HG02763 (cell line): ENCODE measurements at regions not wholly inside any gene's neighbourhood (a gene's known extent, or its start where the extent isn't known, plus 50 kb on each side); places are given as distances from the start of the nearest gene placed in this dataset.

Source experiments
- ATAC-seq: cut with Tn5 transposase; IDR thresholded peaks from one replicate; pipeline ENCODE4 v1.9.1; 2021; ENCODE audit warnings: mild to moderate bottlenecking, moderate library complexity; ENCODE audit not compliant: unreplicated experiment

DNA sequence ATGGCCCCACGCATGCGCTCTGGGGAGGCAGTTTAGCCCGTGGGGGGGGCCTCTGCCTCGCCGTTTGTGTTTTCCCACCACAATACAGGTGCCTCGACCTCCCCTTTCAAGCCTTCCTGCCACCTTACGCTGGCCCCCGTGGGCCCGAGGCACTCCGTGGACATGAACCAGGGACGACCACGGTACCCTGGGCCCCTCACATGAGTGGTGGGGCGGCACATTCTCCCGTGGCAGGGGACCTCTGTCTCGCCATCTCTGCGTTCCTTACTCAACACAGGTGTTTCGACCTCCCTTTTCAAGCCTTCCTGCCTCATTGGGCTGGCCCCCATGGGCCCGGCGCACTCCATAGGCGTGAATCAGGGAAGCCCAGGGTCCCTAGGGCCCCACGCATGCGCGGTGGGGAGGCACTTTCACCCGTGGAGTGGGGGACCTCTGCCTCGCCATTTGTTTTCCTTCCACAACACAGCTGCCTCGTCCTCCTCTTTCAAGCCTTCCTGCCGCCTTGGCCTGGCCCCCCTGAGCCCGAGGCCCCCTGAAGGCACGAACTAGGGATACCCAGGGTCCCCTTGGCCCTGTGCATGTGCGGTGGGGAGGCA lies 339.5 kb downstream of the ALG10 start:
- ATAC-seq, result no peak

DNA sequence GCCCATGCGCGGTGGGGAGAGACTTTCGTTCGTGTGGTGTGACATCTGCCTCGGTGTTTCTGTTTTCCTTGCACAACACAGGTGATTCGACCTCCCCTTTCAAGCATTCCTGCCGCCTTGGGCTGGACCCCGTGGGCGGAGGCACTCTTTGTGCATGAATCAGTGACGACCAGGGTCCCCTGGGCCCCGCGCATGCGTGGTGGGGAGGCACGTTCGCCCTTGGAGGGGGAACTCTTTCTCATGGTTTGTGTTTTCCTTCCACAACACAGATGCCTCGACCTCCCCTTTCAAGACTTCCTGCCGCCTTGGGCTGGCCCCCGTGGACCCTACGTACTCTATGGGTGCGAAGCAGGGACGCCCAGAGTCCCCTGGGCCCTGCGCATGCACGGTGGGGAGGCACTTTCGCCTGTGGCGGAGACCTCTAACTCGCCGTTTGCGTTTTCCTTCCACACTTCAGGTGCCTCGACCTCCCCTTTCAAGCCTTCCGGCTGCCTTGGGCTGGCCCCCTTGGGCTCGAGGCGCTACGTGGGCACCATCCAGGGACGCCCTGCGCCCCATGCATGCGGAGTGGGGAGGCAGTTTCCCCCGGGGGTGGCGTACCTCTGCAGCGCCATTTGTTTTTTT lies 340.9 kb downstream of the ALG10 start:
- ATAC-seq, result no peak

DNA sequence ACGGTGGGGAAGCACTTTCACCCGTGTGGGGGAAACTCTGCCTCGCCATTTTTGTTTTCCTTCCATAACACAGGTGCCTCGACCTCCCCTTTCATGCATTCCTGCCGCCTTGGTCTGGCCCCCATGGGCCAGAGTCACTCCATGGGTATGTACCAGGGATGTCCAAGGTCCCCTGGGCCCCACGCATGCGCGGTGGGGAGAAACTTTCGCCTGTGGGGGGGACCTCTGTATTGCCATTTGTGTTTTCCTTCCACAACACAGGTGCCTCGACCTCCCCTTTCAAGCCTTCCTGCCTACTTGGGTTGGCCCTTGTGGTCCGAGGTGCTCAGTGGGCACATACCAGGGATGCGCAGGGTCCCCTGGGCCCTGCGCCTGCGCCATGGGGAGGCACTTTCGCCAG lies 345.8 kb downstream of the ALG10 start:
- ATAC-seq, result no peak

DNA sequence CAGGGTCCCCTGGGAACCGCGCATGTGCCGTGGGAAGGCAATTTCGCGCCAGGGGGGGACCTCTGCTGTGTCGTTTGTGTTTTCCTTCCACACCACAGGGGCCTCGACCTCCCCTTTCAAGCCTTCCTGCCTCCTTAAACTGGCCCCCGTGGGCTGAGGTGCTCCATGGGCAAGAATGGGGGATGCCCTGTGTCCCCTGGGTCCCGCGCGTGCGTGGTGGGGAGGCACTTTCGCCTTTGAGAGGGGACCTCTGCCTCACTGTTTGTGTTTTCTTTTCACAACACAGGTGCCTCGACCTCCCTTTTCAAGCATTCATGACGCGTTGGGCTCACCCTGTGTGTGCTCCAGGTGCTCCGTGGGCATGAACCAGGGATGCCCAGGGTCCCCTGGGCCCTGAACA lies 348.8 kb downstream of the ALG10 start:
- ATAC-seq, result no peak

DNA sequence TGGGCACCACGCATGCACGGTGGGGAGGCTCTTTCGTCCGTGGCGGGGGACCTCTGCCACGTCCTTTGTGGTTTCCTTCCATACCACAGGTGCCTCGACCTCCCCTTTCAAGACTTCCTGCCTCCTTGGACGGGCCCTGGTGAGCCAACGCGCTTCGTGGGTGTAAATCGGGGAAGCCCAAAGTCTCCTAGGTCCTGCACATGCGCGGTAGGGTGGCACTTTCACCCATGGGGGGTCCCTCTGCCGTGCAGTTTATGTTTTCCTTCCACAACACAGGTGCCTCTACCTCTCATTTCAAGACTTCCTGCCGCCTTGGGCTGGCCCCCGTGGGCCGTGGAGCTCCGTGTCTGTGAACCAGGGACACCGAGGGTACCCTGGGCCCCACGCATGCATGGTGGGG lies 349.7 kb downstream of the ALG10 start:
- ATAC-seq, result no peak

DNA sequence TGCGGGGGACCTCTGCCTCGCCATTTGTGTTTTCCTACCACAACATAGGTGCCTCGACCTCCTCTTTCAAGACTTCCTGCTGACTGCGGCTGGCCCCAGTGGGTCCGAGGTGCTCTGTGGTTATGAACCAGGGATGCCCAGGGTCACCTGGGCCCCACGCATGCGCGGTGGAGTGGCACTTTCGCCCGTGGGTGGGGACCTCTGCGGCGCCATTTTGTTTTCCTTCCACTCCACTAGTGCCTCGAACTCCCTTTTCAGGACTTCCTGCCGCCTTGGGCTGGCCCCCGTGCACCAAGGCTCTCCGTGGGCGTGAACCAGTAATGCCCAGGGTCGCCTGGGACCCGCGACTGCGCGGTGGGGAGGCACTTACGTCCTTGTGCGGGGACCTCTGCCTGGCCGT lies 351.6 kb downstream of the ALG10 start:
- ATAC-seq, result no peak

DNA sequence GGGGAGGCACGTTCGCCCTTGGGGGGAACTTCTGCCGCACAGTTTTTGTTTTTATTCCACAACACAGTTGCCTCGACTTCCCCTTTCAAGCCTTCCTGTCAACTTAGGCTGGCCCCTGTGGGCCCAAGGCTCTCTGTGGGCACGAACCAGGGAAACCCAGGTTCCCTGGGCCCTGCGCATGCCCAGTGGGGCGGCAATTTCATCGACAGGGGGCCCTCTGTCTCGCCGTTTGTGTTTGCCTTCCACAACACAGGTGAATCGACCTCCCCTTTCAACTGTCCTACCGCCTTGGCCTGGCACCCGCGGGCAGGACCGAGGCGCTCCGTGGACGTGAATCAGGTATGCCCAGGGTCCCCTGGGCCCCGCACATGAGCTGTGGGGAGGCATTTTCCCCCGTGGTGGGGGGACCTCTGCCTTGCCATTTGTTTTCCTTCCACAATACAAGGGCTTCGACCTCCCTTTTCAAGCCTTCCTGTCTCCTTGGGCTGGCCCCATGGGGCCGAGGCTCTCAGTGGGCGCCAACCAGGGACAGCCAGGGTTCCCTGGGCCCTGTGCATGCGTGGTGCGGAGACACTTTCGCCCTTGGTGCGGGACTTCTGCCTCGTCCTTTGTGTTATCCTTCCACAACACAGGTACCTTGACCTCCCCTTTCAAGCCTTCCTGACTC lies 354.0 kb downstream of the ALG10 start:
- ATAC-seq, result no peak

DNA sequence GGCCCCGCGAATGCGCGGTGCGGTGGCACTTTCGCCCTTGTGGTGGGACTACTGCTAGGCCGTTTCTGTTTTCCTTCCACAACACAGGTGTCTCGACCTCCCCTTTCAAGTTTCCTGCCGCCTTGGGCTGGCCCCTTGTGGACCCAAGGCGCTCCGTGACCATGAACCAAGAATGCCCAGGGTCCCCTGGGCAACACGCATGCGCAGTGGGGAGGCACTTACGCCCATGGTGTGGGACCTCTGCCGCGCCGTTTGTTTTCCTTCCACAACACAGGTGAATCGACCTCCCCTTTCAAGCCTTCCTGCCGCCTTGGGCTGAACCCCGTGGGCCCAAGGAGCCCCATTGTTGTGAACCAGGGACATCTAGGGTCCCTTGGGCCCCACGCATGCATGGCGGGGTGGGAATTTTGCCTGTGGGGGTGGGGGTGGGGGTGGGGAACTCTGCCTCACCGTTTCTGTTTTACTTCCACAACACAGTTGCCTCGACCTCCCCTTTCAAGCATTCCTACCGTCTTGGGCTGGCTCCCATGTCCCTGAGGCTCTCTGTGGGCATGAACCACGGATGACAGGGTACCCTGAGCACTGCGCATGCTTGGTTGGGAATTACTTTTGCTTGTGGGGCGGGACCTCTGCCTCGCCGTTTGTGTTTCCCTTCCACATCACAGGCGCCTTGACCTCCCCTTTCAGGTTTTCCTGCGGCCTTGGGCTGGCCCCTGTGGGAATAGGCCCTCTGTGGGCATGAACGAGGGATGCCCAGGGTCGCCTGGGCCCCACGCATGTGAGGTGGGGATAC lies 355.1 kb downstream of the ALG10 start:
- ATAC-seq, result no peak

DNA sequence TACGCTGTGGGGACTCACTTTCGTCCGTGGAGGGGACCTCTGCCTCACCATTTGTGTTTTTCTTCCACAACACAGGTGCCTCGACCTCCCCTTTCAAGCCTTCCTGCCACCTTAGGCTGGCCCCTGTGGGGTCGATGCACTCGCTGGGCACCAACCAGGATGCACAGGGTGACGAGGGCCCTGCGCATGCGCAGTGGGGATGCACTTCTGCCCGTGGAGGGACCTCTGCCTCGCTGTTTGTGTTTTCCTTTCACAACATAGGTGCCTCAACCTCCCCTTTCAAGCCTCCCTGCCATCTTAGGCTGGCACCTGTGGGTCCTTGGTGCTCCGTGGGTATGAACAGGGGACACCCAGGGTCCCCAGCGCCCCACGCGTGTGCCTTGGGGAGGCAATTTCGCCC lies 356.8 kb downstream of the ALG10 start:
- no peak for ATAC-seq

DNA sequence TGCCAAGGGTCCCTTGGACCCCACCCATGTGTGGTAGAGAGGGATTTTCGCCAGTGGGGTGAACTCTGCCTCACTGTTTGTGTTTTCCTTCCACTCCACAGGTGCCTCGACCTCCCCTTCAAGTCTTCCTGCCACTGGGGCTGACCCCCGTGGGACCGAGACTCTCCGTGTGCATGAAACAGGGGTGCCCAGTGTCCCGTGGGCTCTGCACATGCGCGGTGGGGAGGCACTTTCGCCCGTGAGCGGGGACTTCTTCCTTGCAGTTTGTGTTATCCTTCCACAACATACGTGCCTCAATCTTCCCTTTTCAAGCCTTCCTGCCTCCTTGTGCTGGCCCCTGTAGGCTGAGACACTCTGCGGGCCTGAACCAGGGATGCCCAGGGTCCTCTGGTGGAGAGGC lies 362.4 kb downstream of the ALG10 start:
- ATAC-seq, result no peak

DNA sequence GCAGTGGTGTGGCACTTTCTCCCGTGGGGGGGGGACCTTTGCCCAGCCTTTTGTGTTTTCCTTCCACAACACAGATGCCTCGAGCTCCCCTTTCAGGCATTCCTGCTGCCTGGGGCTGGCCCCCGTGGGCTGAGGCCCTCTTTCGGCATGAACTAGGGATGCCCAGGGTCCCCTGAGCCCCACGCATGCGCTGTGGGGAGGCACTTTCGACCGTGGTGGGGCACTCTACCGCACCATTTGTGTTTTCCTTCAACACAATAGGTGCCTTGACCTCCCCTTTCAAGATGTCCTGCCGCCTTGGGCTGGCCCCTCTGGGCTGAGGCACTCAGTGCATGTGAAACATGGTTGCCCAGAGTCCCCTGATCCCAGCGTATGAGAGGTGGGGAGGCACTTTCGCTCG lies 363.7 kb downstream of the ALG10 start:
- no peak for ATAC-seq

DNA sequence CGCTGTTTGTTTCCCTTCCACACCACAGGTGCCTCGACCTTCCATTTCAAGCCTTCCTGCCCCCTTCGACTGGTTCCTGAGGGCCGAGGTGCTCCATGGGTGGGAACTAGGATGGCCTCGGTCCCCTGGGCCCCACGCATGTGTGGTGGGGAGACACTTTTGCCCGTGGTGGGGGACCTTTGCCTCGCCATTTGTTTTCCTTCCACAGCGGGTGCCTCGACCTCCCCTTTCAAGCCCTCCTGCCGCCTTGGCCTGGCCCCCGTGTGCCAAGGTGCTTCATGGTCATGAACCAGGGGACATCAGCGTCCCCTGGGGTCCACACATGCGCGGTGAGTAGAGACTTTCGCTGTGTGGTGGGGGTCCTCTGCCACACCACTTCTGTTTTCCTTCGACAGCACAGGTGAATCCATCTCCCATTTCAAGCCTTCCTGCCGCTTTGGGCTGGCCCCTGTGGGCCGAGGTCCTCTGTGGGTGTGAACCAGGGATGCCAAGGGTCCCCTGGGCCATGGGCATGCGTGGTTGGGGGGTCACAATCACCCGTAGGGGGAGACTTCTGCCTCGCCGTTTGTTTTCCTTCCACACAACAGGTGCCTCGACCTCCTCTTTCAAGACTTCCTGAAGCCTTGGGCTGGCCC lies 364.4 kb downstream of the ALG10 start:
- ATAC-seq, result no peak

DNA sequence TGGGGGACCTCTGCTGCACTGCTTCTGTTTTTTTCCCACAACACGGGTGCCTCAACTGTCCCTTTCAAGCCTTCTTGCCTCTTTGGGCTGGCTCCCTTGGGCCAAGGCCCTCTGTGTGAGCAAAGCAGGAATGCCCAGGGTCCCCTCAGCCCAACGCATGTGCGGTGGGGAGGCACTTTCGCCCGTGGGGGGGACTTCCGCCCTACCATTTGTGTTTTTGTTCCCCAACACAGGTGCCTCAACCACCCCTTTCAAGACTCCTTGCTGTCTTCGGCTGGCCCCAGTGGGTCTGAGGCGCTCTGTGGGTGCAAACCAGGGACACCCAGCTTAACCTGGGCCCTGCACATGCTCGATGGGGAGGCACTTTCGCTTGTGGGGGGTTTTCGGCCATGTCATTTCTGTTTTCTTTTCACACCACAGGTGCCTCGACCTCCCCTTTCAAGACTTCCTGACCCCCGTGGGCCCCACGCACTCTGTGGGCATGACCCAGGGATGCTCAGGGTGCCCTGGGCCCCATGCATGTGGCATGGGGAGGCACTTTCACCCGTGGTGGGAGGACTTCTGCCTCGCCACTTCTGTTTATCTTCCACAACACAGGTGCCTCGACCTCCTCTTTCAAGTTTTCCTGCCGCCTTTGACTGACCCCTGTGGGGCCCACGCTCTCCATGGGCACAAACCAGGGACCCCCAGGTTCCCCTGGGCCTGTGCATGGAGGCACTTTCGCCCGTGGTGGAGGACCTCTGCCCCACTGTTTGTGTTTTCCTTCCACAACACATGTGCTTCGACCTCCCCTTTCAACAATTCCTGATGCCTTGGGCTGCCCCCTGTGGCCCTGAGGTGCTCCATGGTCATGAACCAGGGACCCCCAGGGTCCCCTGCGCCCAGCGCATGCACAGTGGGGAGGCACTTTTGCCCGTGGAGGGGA lies 365.7 kb downstream of the ALG10 start:
- ATAC-seq, result no peak

DNA sequence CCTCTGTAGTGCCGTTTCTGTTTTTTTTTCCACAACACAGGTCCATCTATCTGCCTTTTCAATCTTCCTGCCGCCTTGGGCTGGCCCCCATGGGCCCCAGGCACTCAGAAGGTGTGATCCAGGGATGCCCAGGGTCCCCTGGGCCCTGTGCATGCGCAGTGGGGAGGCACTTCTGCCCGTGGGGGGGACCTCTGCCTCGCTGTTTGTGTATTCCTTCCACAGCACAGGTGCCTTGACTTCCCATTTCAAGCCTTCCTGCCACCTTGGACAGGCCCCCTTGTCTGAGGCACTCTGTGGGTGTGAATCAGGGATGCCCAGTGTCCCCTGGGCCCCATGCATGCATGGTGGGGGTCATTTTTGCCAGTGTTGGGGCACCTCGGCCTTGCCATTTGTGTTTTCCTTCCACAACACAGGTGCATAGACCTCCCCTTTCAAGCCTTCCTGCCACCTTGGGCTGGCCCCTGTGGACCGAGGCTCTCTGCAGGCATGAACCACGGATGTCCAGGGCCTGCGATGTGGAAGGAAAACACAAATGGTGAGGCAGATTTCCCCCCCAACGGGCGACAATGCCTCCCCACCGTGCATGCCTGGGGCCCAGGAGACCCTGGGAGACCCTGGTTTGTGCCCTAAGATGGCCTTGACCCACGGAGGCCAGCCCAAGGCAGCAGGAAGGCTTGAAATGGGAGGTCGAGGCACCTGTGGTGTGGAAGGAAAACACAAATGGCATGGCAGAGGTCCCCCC lies 366.5 kb downstream of the ALG10 start:
- no peak for ATAC-seq

DNA sequence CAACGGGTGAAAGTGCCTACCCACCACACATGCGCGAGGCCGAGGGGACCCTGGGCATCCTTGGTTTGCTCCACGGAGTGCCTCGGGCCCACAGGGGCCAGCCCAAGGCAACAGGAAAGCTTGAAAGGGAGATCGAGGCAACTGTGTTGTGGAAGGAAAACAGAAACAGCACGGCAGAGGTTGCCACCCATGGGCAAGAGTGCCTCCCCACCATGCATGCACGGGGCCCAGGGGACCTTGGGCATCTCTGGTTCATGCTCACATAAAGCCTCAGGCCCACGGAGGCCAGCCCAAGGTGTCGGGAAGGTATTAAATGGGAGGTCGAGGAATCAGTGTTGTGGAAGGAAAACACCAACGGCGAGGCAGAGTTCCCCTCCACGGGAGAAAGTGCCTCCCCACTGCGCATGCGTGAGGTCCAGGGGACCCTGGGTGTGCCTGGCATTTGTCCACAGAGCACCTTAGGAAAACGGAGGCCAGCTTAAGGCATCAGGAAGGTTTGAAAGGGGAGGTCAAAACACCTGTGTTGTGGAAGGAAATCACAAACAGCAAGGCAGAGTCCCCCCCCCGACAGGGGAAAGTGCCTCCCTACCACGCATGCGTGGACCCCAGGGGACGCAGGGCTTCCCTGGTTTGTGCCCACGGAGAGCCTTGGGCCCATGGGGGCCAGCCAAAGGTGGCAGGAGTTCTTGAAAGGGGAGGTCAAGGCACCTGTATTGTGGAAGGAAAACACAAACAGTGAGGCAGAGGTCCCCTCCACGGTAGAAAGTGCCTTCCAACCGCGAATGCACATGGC lies 367.3 kb downstream of the ALG10 start:
- no peak for ATAC-seq

DNA sequence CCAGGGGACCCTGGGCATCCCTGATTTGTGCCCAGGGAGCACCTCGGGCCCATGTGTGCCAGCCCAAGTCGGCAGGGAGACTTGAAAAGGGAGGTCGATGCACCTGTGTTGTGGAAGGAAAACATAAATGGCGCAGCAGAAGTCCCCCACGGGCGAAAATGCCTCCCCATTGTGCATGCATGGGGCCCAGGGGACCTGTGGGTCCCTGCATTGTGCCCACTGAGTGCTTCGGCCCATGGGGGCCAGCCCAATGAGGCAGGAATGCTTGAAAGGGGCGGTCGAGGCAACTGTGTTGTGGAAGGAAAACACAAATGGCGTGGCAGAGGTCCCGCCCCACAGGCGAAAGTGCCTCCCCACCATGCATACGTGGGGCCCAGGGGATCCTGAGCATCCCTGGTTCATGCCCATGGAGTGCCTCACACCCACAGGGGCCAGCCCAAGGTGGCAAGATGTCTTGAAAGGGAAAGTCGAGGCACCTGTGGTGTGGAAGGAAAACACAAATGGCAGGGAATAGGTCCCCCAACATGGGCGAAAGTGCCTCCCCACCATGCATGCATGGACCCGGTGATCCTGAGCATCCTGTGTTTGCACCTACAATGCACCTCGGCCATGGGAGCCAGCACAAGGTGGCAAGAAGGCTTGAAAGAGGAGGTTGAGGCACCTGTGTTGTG lies 368.0 kb downstream of the ALG10 start:
- ATAC-seq, result no peak

DNA sequence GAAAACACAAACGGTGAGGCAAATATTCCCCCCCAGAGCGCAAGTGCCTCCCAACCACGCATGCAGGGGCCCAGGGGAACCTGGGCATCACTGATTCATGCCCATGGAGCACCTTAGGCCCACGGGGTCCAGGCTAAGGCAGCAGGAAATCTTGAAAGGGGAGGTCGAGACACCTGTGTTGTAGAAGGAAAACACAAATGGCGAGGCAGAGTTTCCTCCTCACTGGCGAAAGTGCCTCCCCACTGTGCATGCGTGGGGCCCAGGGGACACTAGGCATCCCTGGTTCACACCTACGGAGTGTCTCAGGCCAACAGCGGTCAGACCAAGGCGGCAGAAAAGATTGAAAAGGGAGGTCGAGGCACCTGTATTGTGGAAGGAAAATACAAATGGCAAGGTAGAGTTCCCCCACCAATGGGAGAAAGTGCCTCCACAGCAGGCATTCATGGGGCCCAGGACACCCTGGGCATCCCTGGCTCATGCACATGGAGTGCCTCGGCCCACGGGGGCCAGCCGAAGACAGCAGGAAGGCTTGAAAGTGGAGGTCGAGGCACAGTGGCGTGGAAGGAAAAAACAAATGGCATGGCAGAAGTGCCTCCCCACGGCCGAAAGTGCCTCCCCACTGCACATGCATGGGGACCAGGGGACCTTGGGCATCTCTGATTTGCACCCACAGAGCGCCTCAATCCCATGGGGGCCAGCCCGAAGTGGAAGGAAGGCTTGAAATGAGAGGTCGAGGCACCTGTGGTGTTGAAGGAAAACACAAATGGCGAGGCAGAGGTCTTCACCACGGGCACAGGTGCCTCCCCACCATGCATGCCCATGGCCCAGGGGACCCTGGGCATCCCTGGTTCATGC lies 368.8 kb downstream of the ALG10 start:
- no peak for ATAC-seq
